Tibial artery (tissue), 4 donors: ENCODE measurements at regions not wholly inside any gene's neighbourhood (a gene's known extent, or its start where the extent isn't known, plus 50 kb on each side); places are given as distances from the start of the nearest gene placed in this dataset.
"Not testable (repeated sequence)": the region's sequence is repeated elsewhere in the genome, so short reads cannot be mapped to it uniquely, and the experiment has no call there.

Experiments
- DNase-seq, 2 donors: peaks; one replicate each; pipeline ENCODE4 v3.0.0-alpha.2; 2019
- H3K27ac ChIP-seq, 2 donors: fragments of 200-600 bp; sonication (generic) in 1 of 2; 1 replicate in 1 of 2; 2 replicates in 1 of 2; pipeline ENCODE4 v1.5.1; 2018 to 2019; ENCODE audit warnings: mild to moderate bottlenecking in 1 of 2
- H3K27me3 ChIP-seq, 2 donors: fragments of 200-600 bp; sonication (generic) in 1 of 2; one replicate each; pipeline versions ENCODE4 v1.5.1 to v1.6.0; 2016 to 2019
- H3K36me3 ChIP-seq, 3 donors: fragments of 200-600 bp; sonication (generic) in 2 of 3; one replicate each; pipeline ENCODE4 v1.5.1; 2016 to 2019; ENCODE audit warnings: mild to moderate bottlenecking in 2 of 3
- H3K4me1 ChIP-seq, 4 donors: fragments of 200-600 bp; sonication (generic) in 2 of 4; 1 replicate in 3 of 4; 2 replicates in 1 of 4; pipeline ENCODE4 v1.5.1; 2016 to 2019
- H3K4me3 ChIP-seq, 2 donors: fragments of 200-600 bp; sonication (generic) in 1 of 2; 1 replicate in 1 of 2; 2 replicates in 1 of 2; pipeline ENCODE4 v1.5.1; 2018 to 2019; ENCODE audit warnings: mild to moderate bottlenecking in 2 of 2
- H3K9me3 ChIP-seq, 3 donors: fragments of 200-600 bp; sonication (generic) in 1 of 3; one replicate each; pipeline ENCODE4 v1.5.1; 2016 to 2019
- CTCF ChIP-seq, 2 experiments: fragments of 200-600 bp in 1 of 2; fragments of 450-650 bp in 1 of 2; IDR thresholded peaks; one replicate each; pipeline ENCODE4 v1.5.1; 2017 to 2019; ENCODE audit warnings: antibody characterized with exemption in 2 of 2, mild to moderate bottlenecking in 1 of 2, moderate library complexity in 1 of 2
- intact Hi-C: fragments of 100-400 bp; cut with DNase I; formaldehyde crosslinking; loops from one replicate; pipeline ENCODE4 v1.15.0; 2023; ENCODE audit warnings: low total_unique reads

- Histone ChIP-seq H3K36me3 (no peaks in the 10 kb centered on the region), H3K27ac (no peak overlapping the region), H3K4me3 (no peak overlapping the region), H3K27me3 (no peaks in the 10 kb centered on the region), H3K4me1 (no peaks in the 10 kb centered on the region), H3K9me3 (no peaks in the 10 kb centered on the region)
- no peak for TF ChIP-seq CTCF (IDR thresholded peaks at IDR 0.05)
- intact Hi-C loops: no loop called here
- no peak for DNase-seq
Measured at GRCh38 chr1:222195857-222196256, 352.0 kb downstream of the HHIPL2 start.

GRCh38 chr1:222189218-222189617 lies 358.7 kb downstream of the HHIPL2 start:
- no peak for TF ChIP-seq CTCF (IDR thresholded peaks at IDR 0.05)
- Histone ChIP-seq H3K27me3 (no peaks in the 10 kb centered on the region), H3K4me1 (no peaks in the 10 kb centered on the region), H3K27ac (no peak overlapping the region), H3K9me3 (no peaks in the 10 kb centered on the region), H3K36me3 (no peaks in the 10 kb centered on the region), H3K4me3 (no peak overlapping the region)
- intact Hi-C loops: no loop called here
- no peak for DNase-seq

- no peaks in the 10 kb centered on the region for H3K27me3 ChIP-seq
- intact Hi-C loops: no loop called here
- no peaks in the 10 kb centered on the region for H3K9me3 ChIP-seq
- no peak for DNase-seq
- no peaks in the 10 kb centered on the region for H3K4me1 ChIP-seq
- H3K36me3 ChIP-seq: no peaks in the 10 kb centered on the region
- no peak overlapping the region for H3K4me3 ChIP-seq
- TF ChIP-seq CTCF (IDR thresholded peaks at IDR 0.05): no peak
- H3K27ac ChIP-seq: no peak overlapping the region
Measured at GRCh38 chr1:222187566-222188332, 360.2 kb downstream of the HHIPL2 start.

GRCh38 chr1:222182641-222183040 lies 365.3 kb downstream of the HHIPL2 start:
- Histone ChIP-seq H3K4me3 (no peak overlapping the region), H3K27me3 (no peaks in the 10 kb centered on the region), H3K27ac (no peak overlapping the region), H3K36me3 (no peaks in the 10 kb centered on the region), H3K9me3 (no peaks in the 10 kb centered on the region), H3K4me1 (no peaks in the 10 kb centered on the region)
- TF ChIP-seq CTCF (IDR thresholded peaks at IDR 0.05): no peak
- DNase-seq: no peak
- intact Hi-C loops: no loop called here

GRCh38 chr1:222181191-222181590 lies 366.7 kb downstream of the HHIPL2 start:
- Histone ChIP-seq H3K4me1 (no peaks in the 10 kb centered on the region), H3K9me3 (no peaks in the 10 kb centered on the region), H3K36me3 (no peaks in the 10 kb centered on the region), H3K4me3 (no peak overlapping the region), H3K27me3 (no peaks in the 10 kb centered on the region), H3K27ac (no peak overlapping the region)
- intact Hi-C loops: no loop called here
- no peak for TF ChIP-seq CTCF (IDR thresholded peaks at IDR 0.05)
- no peak for DNase-seq

GRCh38 chr1:222177496-222177895 lies 370.4 kb downstream of the HHIPL2 start:
- H3K27me3 ChIP-seq, H3K36me3 ChIP-seq, H3K9me3 ChIP-seq, H3K27ac ChIP-seq, H3K4me1 ChIP-seq, DNase-seq, intact Hi-C loops, H3K4me3 ChIP-seq: not testable (repeated sequence)
